Adrenal gland (tissue), 9 donors: ENCODE measurements at regions not wholly inside any gene's neighbourhood (a gene's known extent, or its start where the extent isn't known, plus 50 kb on each side); places are given as distances from the start of the nearest gene placed in this dataset.

Experiments
- DNase-seq, 7 donors: peaks; one replicate each; pipeline ENCODE4 v3.0.0-alpha.2; 2019 to 2020
- H3K27ac ChIP-seq, 5 donors: fragments of 200-600 bp; sonication (generic) in 4 of 5; 1 replicate in 3 of 5; 2 replicates in 2 of 5; pipeline versions ENCODE4 v1.5.1 to v1.8.0; 2016 to 2020; ENCODE audit warnings: mild to moderate bottlenecking in 1 of 5
- H3K27me3 ChIP-seq: fragments of 200-600 bp; 2 replicates; pipeline ENCODE4 v1.8.0; 2021
- H3K36me3 ChIP-seq, 2 donors: fragments of 200-600 bp; replicated peaks in 1 of 2; 1 replicate in 1 of 2; 2 replicates in 1 of 2; pipeline versions ENCODE4 v1.5.1 to v1.8.0; 2018 to 2022
- H3K4me1 ChIP-seq, 2 donors: fragments of 200-600 bp; replicated peaks in 1 of 2; 1 replicate in 1 of 2; 2 replicates in 1 of 2; pipeline versions ENCODE4 v1.5.1 to v1.8.0; 2018 to 2021
- H3K4me3 ChIP-seq, 4 donors: fragments of 200-600 bp; sonication (generic) in 3 of 4; one replicate each; pipeline ENCODE4 v1.5.1; 2016 to 2018
- H3K9me3 ChIP-seq, 3 donors: fragments of 200-600 bp; sonication (generic) in 1 of 3; replicated peaks in 1 of 3; 1 replicate in 2 of 3; 2 replicates in 1 of 3; pipeline versions ENCODE4 v1.5.1 to v1.8.0; 2016 to 2021
- CTCF ChIP-seq, 6 experiments: fragments of 450-650 bp in 4 of 6; fragments of 200-600 bp in 2 of 6; sonication (generic) in 1 of 6; IDR thresholded peaks; 1 replicate in 5 of 6; 2 replicates in 1 of 6; pipeline versions ENCODE4 v1.5.1 to v1.8.0; 2016 to 2021; ENCODE audit warnings: antibody characterized with exemption in 6 of 6, mild to moderate bottlenecking in 2 of 6, moderate library complexity in 1 of 6
- POLR2A ChIP-seq, 2 donors: fragments of 450-650 bp; IDR thresholded peaks; one replicate each; pipeline ENCODE4 v1.6.1; 2017; ENCODE audit warnings: antibody characterized with exemption in 2 of 2, mild to moderate bottlenecking in 2 of 2, moderate library complexity in 1 of 2
- WGBS, 4 donors: extraction: QIAGEN DNeasy Blood & Tissue Kit in 2 of 4; methylation state at CpG; one replicate each; pipeline versions ENCODE4 v1.1.5 to v1.1.7; 2013 to 2017; 5-methylcytosine and 5-hydroxymethylcytosine counted together
- intact Hi-C, 2 donors: fragments of 100-400 bp; cut with DNase I; formaldehyde crosslinking; loops; one replicate each; pipeline versions ENCODE4 v1.14.1 to v1.15.0; 2022 to 2023
- donor health status: healthy with polysubstance abuse.
- donor health status: Bipolar disorder and iron deficiency.
- donor health status: DM: yes; HTN: yes; CAD: no.
- donor health status: DM: no; HTN: no; CAD: no.
- donor health status: DM: no; HTN: no; CAD: no.

GRCh38 chr12:102344691-102345090 is 135.7 kb downstream of the IGF1 start:
- intact Hi-C loops = no loop called here
- DNase-seq = no peak
- no peaks in the 10 kb centered on the region for H3K36me3 ChIP-seq

GRCh38 chr12:102343361-102344121 is 136.8 kb downstream of the IGF1 start:
- no peak for TF ChIP-seq CTCF (IDR thresholded peaks at IDR 0.05)
- no peak for TF ChIP-seq POLR2A (IDR thresholded peaks at IDR 0.05)
- no peaks in the 10 kb centered on the region for H3K36me3 ChIP-seq
- H3K27me3 ChIP-seq = no peaks in the 10 kb centered on the region
- no peak overlapping the region for H3K4me3 ChIP-seq
- intact Hi-C loops = no loop called here
- DNase-seq = no peak
- WGBS, 4 donors = 57 to 83% (median 77%) methylated on average over 1 of the region's 1 CpG
- no peaks in the 10 kb centered on the region for H3K9me3 ChIP-seq
- no peaks in the 10 kb centered on the region for H3K4me1 ChIP-seq
- H3K27ac ChIP-seq = no peak overlapping the region

More at GRCh38 chr12:102344691-102345090, 135.7 kb downstream of the IGF1 start:
- TF ChIP-seq CTCF (IDR thresholded peaks at IDR 0.05) (no peak), POLR2A (IDR thresholded peaks at IDR 0.05) (no peak)
- H3K27me3 ChIP-seq = no peaks in the 10 kb centered on the region
- H3K4me1 ChIP-seq = no peaks in the 10 kb centered on the region
- H3K4me3 ChIP-seq = no peak overlapping the region
- no peaks in the 10 kb centered on the region for H3K9me3 ChIP-seq
- no peak overlapping the region for H3K27ac ChIP-seq

DNA sequence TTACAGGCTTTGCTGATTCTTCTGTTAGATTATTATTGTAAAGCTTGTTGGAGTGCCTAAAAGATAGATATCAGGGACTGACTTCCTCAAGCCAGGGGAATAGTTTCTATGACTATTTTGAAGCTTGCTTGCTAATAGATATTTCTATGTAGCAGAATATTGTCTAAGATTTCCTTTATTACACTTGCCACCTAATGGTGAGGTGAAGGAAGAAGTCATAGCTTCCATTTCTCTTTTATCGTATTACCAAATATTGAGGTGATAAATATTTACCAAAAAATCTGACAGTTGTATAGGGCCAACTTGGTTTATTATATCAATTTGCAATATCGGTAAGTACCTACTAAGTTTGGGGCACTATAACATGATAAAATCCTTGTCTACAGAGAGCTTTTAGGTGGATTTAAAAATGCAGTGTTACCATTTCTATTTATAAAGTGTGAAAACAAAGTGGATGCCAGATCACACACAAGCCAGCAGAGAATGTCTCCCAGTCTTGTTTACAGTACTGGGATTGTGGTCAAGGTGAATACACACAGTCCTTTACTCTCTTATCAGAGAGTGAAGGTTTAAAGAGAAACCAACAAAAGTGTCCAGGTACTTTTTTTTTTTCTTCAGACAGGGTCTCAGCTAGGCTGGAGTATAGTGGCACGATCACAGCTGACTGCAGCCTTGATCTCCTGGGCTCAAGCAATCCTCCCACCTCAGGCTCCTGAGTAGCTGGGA is 137.9 kb downstream of the IGF1 start:
- Histone ChIP-seq H3K27me3 (no peaks in the 10 kb centered on the region), H3K4me3 (no peak overlapping the region), H3K27ac (no peak overlapping the region), H3K4me1 (no peaks in the 10 kb centered on the region), H3K9me3 (no peaks in the 10 kb centered on the region), H3K36me3 (no peaks in the 10 kb centered on the region)
- no peak for DNase-seq
- TF ChIP-seq POLR2A (IDR thresholded peaks at IDR 0.05) (no peak), CTCF (IDR thresholded peaks at IDR 0.05) (no peak)
- intact Hi-C loops = no loop called here
- 81 to 86% (median 84%) methylated on average over 3 of the region's 3 CpGs for WGBS, 4 donors

- intact Hi-C loops = no loop called here
- no peaks in the 10 kb centered on the region for H3K36me3 ChIP-seq
- H3K4me3 ChIP-seq = no peak overlapping the region
- H3K27ac ChIP-seq = no peak overlapping the region
- DNase-seq = no peak
- H3K27me3 ChIP-seq = no peaks in the 10 kb centered on the region
- no peaks in the 10 kb centered on the region for H3K4me1 ChIP-seq
- H3K9me3 ChIP-seq = no peaks in the 10 kb centered on the region
- TF ChIP-seq POLR2A (IDR thresholded peaks at IDR 0.05) = no peak
- no peak for TF ChIP-seq CTCF (IDR thresholded peaks at IDR 0.05)
These were observed 137.1 kb upstream of the PMCH start for GRCh38 chr12:102334765-102335164.
